ENCODE measurements at regions not wholly inside any gene's neighbourhood (a gene's known extent, or its start where the extent isn't known, plus 50 kb on each side); places are given as distances from the start of the nearest gene placed in this dataset.

DNA sequence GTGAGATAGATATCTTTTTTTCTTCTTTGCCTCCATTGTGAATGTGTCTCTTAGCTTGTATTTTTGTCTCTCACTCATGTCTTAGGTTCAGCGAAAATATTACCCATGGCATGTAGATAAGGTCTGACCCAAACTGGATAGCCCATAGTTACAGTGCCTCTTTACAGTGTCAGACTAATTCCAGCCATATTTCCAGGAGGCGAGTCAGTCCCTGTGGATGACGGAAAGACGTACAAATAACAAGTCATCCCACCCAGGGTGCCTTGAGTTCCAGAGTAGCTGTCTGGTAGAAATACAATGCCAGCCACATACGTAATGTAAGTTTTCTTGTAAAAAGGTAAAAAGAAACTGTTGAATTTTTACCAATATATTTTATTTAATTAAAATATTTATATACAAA is 157.3 kb downstream of the ZNF281 start:
- H3K9me3 ChIP-seq (replicated peaks in 1 of 3): no peaks in the 10 kb centered on the region
- H3K27ac ChIP-seq: no peak overlapping the region
- DNase-seq: no peak
- H3K4me1 ChIP-seq (replicated peaks in 1 of 2): no peaks in the 10 kb centered on the region
- TF ChIP-seq, protein P1, sequence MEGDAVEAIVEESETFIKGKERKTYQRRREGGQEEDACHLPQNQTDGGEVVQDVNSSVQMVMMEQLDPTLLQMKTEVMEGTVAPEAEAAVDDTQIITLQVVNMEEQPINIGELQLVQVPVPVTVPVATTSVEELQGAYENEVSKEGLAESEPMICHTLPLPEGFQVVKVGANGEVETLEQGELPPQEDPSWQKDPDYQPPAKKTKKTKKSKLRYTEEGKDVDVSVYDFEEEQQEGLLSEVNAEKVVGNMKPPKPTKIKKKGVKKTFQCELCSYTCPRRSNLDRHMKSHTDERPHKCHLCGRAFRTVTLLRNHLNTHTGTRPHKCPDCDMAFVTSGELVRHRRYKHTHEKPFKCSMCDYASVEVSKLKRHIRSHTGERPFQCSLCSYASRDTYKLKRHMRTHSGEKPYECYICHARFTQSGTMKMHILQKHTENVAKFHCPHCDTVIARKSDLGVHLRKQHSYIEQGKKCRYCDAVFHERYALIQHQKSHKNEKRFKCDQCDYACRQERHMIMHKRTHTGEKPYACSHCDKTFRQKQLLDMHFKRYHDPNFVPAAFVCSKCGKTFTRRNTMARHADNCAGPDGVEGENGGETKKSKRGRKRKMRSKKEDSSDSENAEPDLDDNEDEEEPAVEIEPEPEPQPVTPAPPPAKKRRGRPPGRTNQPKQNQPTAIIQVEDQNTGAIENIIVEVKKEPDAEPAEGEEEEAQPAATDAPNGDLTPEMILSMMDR (IDR thresholded peaks at IDR 0.05): no peak
- no peak for TF ChIP-seq POLR2A (IDR thresholded peaks at IDR 0.05)
- no peak overlapping the region for H3K4me3 ChIP-seq
- H3K36me3 ChIP-seq (replicated peaks in 1 of 2): no peaks in the 10 kb centered on the region
- H3K27me3 ChIP-seq: peaks cover 6% of the 10 kb centered on the region
- intact Hi-C loops (cut with DNase I): no loop called here
- 66 to 72% (median 70%) methylated on average over 5 of the region's 5 CpGs for WGBS, 4 donors

- Histone ChIP-seq H3K27me3 (peaks cover 6% of the 10 kb centered on the region), H3K9me3 (replicated peaks in 1 of 3) (no peaks in the 10 kb centered on the region), H3K4me3 (no peak overlapping the region), H3K36me3 (replicated peaks in 1 of 2) (no peaks in the 10 kb centered on the region), H3K27ac (no peak overlapping the region), H3K4me1 (replicated peaks in 1 of 2) (no peaks in the 10 kb centered on the region)
- DNase-seq: no peak
- intact Hi-C loops (cut with DNase I): no loop called here
- TF ChIP-seq, protein P1 (IDR thresholded peaks at IDR 0.05): no peak
- TF ChIP-seq POLR2A (IDR thresholded peaks at IDR 0.05): no peak
- 60 to 65% (median 62%) methylated on average over 5 of the region's 5 CpGs for WGBS, 4 donors
Measured at GRCh38 chr1:200250469-200250868, 159.4 kb downstream of the ZNF281 start.

GRCh38 chr1:200248541-200248940 is 161.3 kb downstream of the ZNF281 start:
- H3K4me3 ChIP-seq: no peak overlapping the region
- H3K9me3 ChIP-seq (replicated peaks in 1 of 3): no peaks in the 10 kb centered on the region
- no peak for TF ChIP-seq POLR2A (IDR thresholded peaks at IDR 0.05)
- TF ChIP-seq, protein P1 (IDR thresholded peaks at IDR 0.05): no peak
- no peaks in the 10 kb centered on the region for H3K4me1 ChIP-seq (replicated peaks in 1 of 2)
- H3K27ac ChIP-seq: no peak overlapping the region
- peaks cover 6% of the 10 kb centered on the region for H3K27me3 ChIP-seq
- no peaks in the 10 kb centered on the region for H3K36me3 ChIP-seq (replicated peaks in 1 of 2)
- WGBS, 4 donors: 53 to 58% (median 56%) methylated on average over 8 of the region's 8 CpGs
- intact Hi-C loops (cut with DNase I): no loop called here
- no peak for DNase-seq

- Histone ChIP-seq H3K9me3 (replicated peaks in 1 of 3) (no peaks in the 10 kb centered on the region), H3K4me1 (replicated peaks in 1 of 2) (no peaks in the 10 kb centered on the region), H3K4me3 (no peak overlapping the region), H3K27ac (no peak overlapping the region), H3K36me3 (replicated peaks in 1 of 2) (no peaks in the 10 kb centered on the region), H3K27me3 (peaks cover 6% of the 10 kb centered on the region)
- TF ChIP-seq POLR2A (IDR thresholded peaks at IDR 0.05): no peak
- TF ChIP-seq, protein P1 (IDR thresholded peaks at IDR 0.05): no peak
- no peak for DNase-seq
- WGBS, 4 donors: 23 to 34% (median 32%) methylated on average over 14 of the region's 14 CpGs
- intact Hi-C loops (cut with DNase I): no loop called here
Measured at GRCh38 chr1:200247518-200247917, 162.3 kb downstream of the ZNF281 start.
